ENCODE measurements at regions not wholly inside any gene's neighbourhood (a gene's known extent, or its start where the extent isn't known, plus 50 kb on each side); places are given as distances from the start of the nearest gene placed in this dataset.

- ChIA-PET POLR2A (no interaction called here), CTCF (no interaction called here)
- Histone ChIP-seq H3K4me2 (no peak overlapping the region), H3K27ac (no peak overlapping the region), H3K9me3 (peaks cover 3% of the 10 kb centered on the region; the same call in 2 of the 3 replicates), H3K4me1 (no peaks in the 10 kb centered on the region), H3K4me3 (no peak overlapping the region)
- WGBS (ENCODE audit: missing lambda C conversion rate): 0% methylated on average over 2 of the region's 2 CpGs
- FAIRE-seq (no peak), ATAC-seq (no peak), DNase-seq (ENCODE audit: low read depth in 1 of 2, low spot score in 1 of 2) (no peak)
- no peak for TF ChIP-seq NFE2L2 (conservative IDR thresholded peaks at IDR 0.05; ENCODE audit: low read length)
- TF ChIP-seq CEBPB (IDR thresholded peaks at IDR 0.05): no peak
- no peak for TF ChIP-seq HDAC2 (IDR thresholded peaks at IDR 0.05)
- no peak for TF ChIP-seq NR3C1 (IDR thresholded peaks at IDR 0.05)
- TF ChIP-seq HMGXB4 (CRISPR knock-in tag; IDR thresholded peaks at IDR 0.05; ENCODE audit: borderline replicate concordance): no peak
- TF ChIP-seq TP53 (CRISPR knock-in tag; IDR thresholded peaks at IDR 0.05): no peak
- TF ChIP-seq GATA3 (IDR thresholded peaks at IDR 0.05; ENCODE audit: borderline replicate concordance): no peak
- no peak for TF ChIP-seq TFCP2L1 (CRISPR knock-in tag; IDR thresholded peaks at IDR 0.05)
- TF ChIP-seq SMC3 (IDR thresholded peaks at IDR 0.05): no peak
- no peak for TF ChIP-seq ZFP36 (IDR thresholded peaks at IDR 0.05; ENCODE audit: borderline replicate concordance, partially characterized antibody)
- no peak for TF ChIP-seq ATOH8 (CRISPR knock-in tag; IDR thresholded peaks at IDR 0.05; ENCODE audit: low read depth)
- no peak for TF ChIP-seq CHD2 (IDR thresholded peaks at IDR 0.05; ENCODE audit: low read length, partially characterized antibody)
- TF ChIP-seq FOXS1 (CRISPR knock-in tag; IDR thresholded peaks at IDR 0.05): no peak
- no peak for TF ChIP-seq CBX8 (IDR thresholded peaks at IDR 0.05)
- TF ChIP-seq E2F6 (IDR thresholded peaks at IDR 0.05; ENCODE audit: borderline replicate concordance, low read depth): no peak
- TF ChIP-seq MAZ (IDR thresholded peaks at IDR 0.05; ENCODE audit: borderline replicate concordance, low read depth, low read length): no peak
- no peak for TF ChIP-seq CBX2 (IDR thresholded peaks at IDR 0.05; ENCODE audit: borderline replicate concordance, low read depth)
- no peak for TF ChIP-seq RNF2 (IDR thresholded peaks at IDR 0.05; ENCODE audit: borderline replicate concordance, low read depth)
Measured at GRCh38 chr2:81078631-81079030, 774.1 kb upstream of the LRRTM1 start.

GRCh38 chr2:81078102-81078501, 773.5 kb upstream of the LRRTM1 start:
- no peak for TF ChIP-seq MAFK (IDR thresholded peaks at IDR 0.05; ENCODE audit: partially characterized antibody)
- TF ChIP-seq ZSCAN20 (CRISPR knock-in tag; IDR thresholded peaks at IDR 0.05): no peak
- no peak for TF ChIP-seq HOXA7 (CRISPR knock-in tag; IDR thresholded peaks at IDR 0.05)
- TF ChIP-seq HDAC2 (IDR thresholded peaks at IDR 0.05): no peak
- TF ChIP-seq REST (IDR thresholded peaks at IDR 0.05): no peak
- TF ChIP-seq SMC3 (IDR thresholded peaks at IDR 0.05): no peak
- TF ChIP-seq TP53 (CRISPR knock-in tag; IDR thresholded peaks at IDR 0.05): no peak
- no peak for TF ChIP-seq NR3C1 (IDR thresholded peaks at IDR 0.05)
- no peak for TF ChIP-seq RNF2 (IDR thresholded peaks at IDR 0.05; ENCODE audit: borderline replicate concordance, low read depth)
- no peak for TF ChIP-seq POLR2A (IDR thresholded peaks at IDR 0.05; ENCODE audit: low read length)
- no peak for TF ChIP-seq RFX5 (IDR thresholded peaks at IDR 0.05)
- Histone ChIP-seq H3K4me1 (no peaks in the 10 kb centered on the region), H3K27ac (no peak overlapping the region), H3K4me3 (no peak overlapping the region), H3K9me3 (peaks cover 3% of the 10 kb centered on the region; the same call in 2 of the 3 replicates), H3K4me2 (no peak overlapping the region)
- ATAC-seq (no peak), DNase-seq (ENCODE audit: low read depth in 1 of 2, low spot score in 1 of 2) (no peak), FAIRE-seq (no peak)
- CTCF ChIA-PET: no interaction called here
- POLR2A ChIA-PET: no interaction called here
- under 1% methylated on average over 4 of the region's 4 CpGs for WGBS (ENCODE audit: missing lambda C conversion rate)
